Left ventricle myocardium inferior (tissue), 1 donor: ENCODE measurements at regions not wholly inside any gene's neighbourhood (a gene's known extent, or its start where the extent isn't known, plus 50 kb on each side); places are given as distances from the start of the nearest gene placed in this dataset.

ENCODE experiments used
- DNase-seq: peaks from one replicate; pipeline ENCODE4 v3.0.0-alpha.2; 2020
- H3K27ac ChIP-seq: fragments of 200-600 bp; replicated peaks from 2 replicates; pipeline ENCODE4 v1.8.0; 2021
- H3K27me3 ChIP-seq: fragments of 200-600 bp; 2 replicates; pipeline ENCODE4 v1.8.0; 2021; ENCODE audit warnings: low read depth
- H3K36me3 ChIP-seq: fragments of 200-600 bp; 2 replicates; pipeline ENCODE4 v1.8.0; 2021
- H3K4me1 ChIP-seq: fragments of 200-600 bp; 2 replicates; pipeline ENCODE4 v1.8.0; 2021
- H3K4me3 ChIP-seq: fragments of 200-600 bp; 2 replicates; pipeline ENCODE4 v1.8.0; 2021; ENCODE audit warnings: mild to moderate bottlenecking, moderate library complexity
- H3K9me3 ChIP-seq: fragments of 200-600 bp; replicated peaks from 2 replicates; pipeline ENCODE4 v1.8.0; 2021
- CTCF ChIP-seq: fragments of 200-600 bp; IDR thresholded peaks from 2 replicates; pipeline ENCODE4 v1.8.0; 2021; ENCODE audit warnings: antibody characterized with exemption, mild to moderate bottlenecking, borderline replicate concordance
- intact Hi-C: fragments of 100-400 bp; cut with micrococcal nuclease; formaldehyde crosslinking; loops from one replicate; pipeline ENCODE4 v1.11.0; 2022
- donor health status: DM: no; HTN: yes; CAD: no; lungs with severe emphysema.

DNA sequence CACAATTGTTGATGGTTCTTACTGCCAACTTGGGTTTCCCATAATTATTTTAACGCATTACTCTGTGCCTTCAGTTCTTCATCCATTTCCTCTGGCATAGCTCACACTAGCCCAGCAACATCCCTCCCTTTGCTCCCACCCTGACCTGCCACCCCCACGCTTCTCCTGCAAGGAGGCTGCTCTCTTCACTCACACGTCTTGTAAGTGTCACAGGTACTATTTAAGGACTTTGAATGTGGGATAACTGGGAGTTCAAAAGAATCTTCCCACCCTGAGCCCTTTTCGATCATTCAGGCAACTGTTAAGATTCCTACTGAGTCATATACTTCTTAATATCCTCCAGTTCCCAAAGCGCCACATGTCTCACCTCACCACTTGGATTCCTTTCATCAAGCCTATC, 95.4 kb downstream of the PXDC1 start:
- Histone ChIP-seq H3K27ac (no peak overlapping the region), H3K4me3 (no peak overlapping the region), H3K36me3 (no peaks in the 10 kb centered on the region), H3K9me3 (no peaks in the 10 kb centered on the region), H3K27me3 (peaks cover 27% of the 10 kb centered on the region), H3K4me1 (no peaks in the 10 kb centered on the region)
- no peak for TF ChIP-seq CTCF
- intact Hi-C loops, result no loop called here
- no peak for DNase-seq

DNA sequence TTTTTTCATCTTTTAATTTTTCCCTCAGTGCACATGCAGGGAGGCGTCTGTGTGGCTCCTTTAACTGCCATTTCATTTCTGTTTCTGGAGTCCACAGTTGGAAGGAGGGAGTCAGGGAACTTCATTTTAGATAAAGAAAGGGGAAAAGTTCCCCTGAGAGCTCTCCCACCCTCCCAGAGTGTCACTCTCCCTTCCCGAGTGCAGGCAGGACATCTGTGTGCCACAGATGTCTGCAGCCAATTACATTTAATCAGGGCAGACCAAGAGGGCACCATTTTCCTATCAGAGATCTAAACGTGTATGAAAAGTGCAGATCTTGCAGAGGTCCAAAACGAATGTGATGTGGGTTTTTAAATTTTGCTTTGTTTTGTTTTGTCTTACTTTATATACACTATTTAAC, 96.6 kb downstream of the PXDC1 start:
- peaks cover 34% of the 10 kb centered on the region for H3K27me3 ChIP-seq
- no peak for TF ChIP-seq CTCF
- intact Hi-C loops, result no loop called here
- H3K36me3 ChIP-seq, result no peaks in the 10 kb centered on the region
- no peak for DNase-seq
- H3K9me3 ChIP-seq, result no peaks in the 10 kb centered on the region
- no peak overlapping the region for H3K27ac ChIP-seq
- H3K4me3 ChIP-seq, result no peak overlapping the region
- H3K4me1 ChIP-seq, result no peaks in the 10 kb centered on the region

- H3K36me3 ChIP-seq, result no peaks in the 10 kb centered on the region
- DNase-seq, result no peak
- no peak overlapping the region for H3K27ac ChIP-seq
- intact Hi-C loops, result no loop called here
- H3K4me3 ChIP-seq, result no peak overlapping the region
- peaks cover under 1% of the 10 kb centered on the region for H3K9me3 ChIP-seq
- TF ChIP-seq CTCF, result no peak
- peaks cover 33% of the 10 kb centered on the region for H3K27me3 ChIP-seq
- no peaks in the 10 kb centered on the region for H3K4me1 ChIP-seq
These were observed 97.1 kb downstream of the PXDC1 start for GRCh38 chr6:3654436-3654835.

DNA sequence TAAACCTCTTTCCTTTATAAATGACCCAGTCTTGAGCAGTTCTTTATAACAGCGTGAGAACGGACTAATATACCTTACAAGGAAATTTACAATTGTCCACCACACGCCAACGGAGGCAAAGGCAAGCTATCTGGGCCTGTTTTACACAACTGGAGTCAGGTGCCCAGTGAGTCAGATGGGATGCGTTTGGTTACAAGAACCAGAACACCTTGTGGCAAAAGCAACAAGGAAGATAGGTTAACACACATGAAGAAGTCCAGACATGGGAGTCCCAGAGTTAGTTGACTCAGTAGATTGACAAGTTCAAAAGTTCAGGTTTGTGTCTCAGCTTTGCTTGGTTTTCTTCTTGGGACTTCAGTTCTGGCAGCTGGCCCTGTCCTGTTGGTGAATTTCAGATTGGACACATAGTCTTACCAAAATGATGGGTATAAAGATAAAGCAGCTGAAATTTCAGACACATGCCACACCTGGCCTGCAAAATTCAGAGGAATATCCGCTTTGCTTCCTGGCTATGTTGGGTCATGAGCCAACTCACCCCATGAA, 97.9 kb downstream of the PXDC1 start:
- Histone ChIP-seq H3K9me3 (peaks cover 9% of the 10 kb centered on the region), H3K36me3 (no peaks in the 10 kb centered on the region), H3K27me3 (peaks cover 42% of the 10 kb centered on the region), H3K4me3 (no peak overlapping the region), H3K27ac (no peak overlapping the region), H3K4me1 (no peaks in the 10 kb centered on the region)
- no peak for TF ChIP-seq CTCF
- intact Hi-C loops, result no loop called here
- no peak for DNase-seq

DNA sequence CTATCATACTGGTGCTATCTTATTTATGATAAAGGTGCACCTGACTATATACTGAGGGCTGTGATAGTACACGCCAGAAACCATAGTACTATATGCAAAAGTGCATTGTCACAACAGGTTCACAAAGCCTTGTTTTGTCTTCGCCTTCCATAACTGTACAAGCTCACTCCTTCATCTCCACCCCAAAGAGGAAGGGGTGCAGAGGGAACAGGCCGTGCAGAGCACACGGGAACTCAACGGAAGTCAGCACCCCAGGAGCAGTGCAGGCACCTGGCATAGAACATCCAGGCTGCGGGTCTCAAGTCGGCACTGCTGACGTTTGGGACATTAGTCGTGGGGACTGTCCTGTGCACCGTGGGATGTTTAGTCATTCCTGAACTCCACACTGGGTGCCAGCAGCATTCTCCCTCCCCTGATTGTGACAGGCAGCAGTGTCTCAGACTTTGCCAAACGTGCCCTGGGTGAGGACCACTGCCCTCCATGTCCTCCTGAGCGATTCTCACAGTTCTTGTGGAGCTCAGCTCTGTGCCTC, 99.7 kb downstream of the PXDC1 start:
- Histone ChIP-seq H3K4me1 (no peaks in the 10 kb centered on the region), H3K27me3 (peaks cover 47% of the 10 kb centered on the region), H3K27ac (no peak overlapping the region), H3K36me3 (no peaks in the 10 kb centered on the region), H3K4me3 (no peak overlapping the region), H3K9me3 (peaks cover 9% of the 10 kb centered on the region)
- intact Hi-C loops, result no loop called here
- no peak for TF ChIP-seq CTCF
- DNase-seq, result no peak
